ENCODE measurements at regions not wholly inside any gene's neighbourhood (a gene's known extent, or its start where the extent isn't known, plus 50 kb on each side); places are given as distances from the start of the nearest gene placed in this dataset.

DNA sequence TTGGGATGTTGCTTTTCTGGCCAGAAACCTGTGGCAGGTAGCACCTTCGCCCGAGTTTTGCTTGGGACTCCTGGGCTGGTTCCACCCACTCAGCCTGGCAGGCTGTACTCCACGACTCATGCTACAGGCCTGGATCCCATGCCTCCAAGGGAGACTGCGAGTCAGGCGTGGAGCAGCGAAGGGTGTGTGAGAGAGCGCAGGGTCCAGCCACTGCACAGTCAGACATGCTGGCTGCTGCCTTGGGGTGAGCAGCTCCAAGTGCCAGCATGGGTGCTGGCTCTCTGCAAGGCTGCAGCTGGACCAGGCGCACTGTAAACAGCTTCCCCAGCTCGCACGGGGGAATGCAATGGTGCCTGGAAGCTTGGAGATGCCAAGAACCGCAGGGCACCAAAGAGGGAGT, 249.6 kb upstream of the EDIL3 start:
- TF ChIP-seq, protein P1, sequence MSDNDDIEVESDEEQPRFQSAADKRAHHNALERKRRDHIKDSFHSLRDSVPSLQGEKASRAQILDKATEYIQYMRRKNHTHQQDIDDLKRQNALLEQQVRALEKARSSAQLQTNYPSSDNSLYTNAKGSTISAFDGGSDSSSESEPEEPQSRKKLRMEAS (IDR thresholded peaks at IDR 0.05) = no peak
- TF ChIP-seq CBX8 (IDR thresholded peaks at IDR 0.05; ENCODE audit: borderline replicate concordance, low read depth, low read length) (no peak), CEBPB (IDR thresholded peaks at IDR 0.05; ENCODE audit: low read depth, low read length) (no peak), GABPA (IDR thresholded peaks at IDR 0.05; ENCODE audit: borderline replicate concordance, insufficient read depth, low read length) (no peak), NRF1 (IDR thresholded peaks at IDR 0.05; ENCODE audit: low read depth, low read length) (no peak)
- TF ChIP-seq, protein P2, sequence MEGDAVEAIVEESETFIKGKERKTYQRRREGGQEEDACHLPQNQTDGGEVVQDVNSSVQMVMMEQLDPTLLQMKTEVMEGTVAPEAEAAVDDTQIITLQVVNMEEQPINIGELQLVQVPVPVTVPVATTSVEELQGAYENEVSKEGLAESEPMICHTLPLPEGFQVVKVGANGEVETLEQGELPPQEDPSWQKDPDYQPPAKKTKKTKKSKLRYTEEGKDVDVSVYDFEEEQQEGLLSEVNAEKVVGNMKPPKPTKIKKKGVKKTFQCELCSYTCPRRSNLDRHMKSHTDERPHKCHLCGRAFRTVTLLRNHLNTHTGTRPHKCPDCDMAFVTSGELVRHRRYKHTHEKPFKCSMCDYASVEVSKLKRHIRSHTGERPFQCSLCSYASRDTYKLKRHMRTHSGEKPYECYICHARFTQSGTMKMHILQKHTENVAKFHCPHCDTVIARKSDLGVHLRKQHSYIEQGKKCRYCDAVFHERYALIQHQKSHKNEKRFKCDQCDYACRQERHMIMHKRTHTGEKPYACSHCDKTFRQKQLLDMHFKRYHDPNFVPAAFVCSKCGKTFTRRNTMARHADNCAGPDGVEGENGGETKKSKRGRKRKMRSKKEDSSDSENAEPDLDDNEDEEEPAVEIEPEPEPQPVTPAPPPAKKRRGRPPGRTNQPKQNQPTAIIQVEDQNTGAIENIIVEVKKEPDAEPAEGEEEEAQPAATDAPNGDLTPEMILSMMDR (IDR thresholded peaks at IDR 0.05; ENCODE audit: control extremely low read depth in 1 of 3, insufficient read depth in 1 of 3, low read depth in 1 of 3, low read length in 3 of 3) = no peak
- TF ChIP-seq, protein P3, sequence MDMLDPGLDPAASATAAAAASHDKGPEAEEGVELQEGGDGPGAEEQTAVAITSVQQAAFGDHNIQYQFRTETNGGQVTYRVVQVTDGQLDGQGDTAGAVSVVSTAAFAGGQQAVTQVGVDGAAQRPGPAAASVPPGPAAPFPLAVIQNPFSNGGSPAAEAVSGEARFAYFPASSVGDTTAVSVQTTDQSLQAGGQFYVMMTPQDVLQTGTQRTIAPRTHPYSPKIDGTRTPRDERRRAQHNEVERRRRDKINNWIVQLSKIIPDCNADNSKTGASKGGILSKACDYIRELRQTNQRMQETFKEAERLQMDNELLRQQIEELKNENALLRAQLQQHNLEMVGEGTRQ (IDR thresholded peaks at IDR 0.05; ENCODE audit: low read length) = no peak

Measured in H1 (cell line).